ENCODE measurements at regions not wholly inside any gene's neighbourhood (a gene's known extent, or its start where the extent isn't known, plus 50 kb on each side); places are given as distances from the start of the nearest gene placed in this dataset.
"Not testable (repeated sequence)": the region's sequence is repeated elsewhere in the genome, so short reads cannot be mapped to it uniquely, and the experiment has no call there.

GRCh38 chr2:91766349-91767048, 3075.0 kb downstream of the RPIA start:
- not testable (repeated sequence) for TF ChIP-seq CTCF, POLR2A (IDR thresholded peaks at IDR 0.05)
